NCI-H2107 (cell line): ENCODE measurements at regions not wholly inside any gene's neighbourhood (a gene's known extent, or its start where the extent isn't known, plus 50 kb on each side); places are given as distances from the start of the nearest gene placed in this dataset.

Experiments
- DNase-seq: peaks from one replicate; lab custom pipeline; 2025; lab: John Stamatoyannopoulos, UW

GRCh38 chr4:11183356-11183740, 245.3 kb downstream of the HS3ST1 start:
- DNase-seq: no peak

GRCh38 chr4:11182586-11183355, 245.9 kb downstream of the HS3ST1 start:
- DNase-seq: no peak

- no peak for DNase-seq
Measured at GRCh38 chr4:11182031-11182430, 246.7 kb downstream of the HS3ST1 start.

- no peak for DNase-seq
Measured at GRCh38 chr4:11179796-11180195, 248.9 kb downstream of the HS3ST1 start.

- DNase-seq: no peak
Measured at GRCh38 chr4:11178433-11178832, 250.3 kb downstream of the HS3ST1 start.

GRCh38 chr4:11175374-11175773, 253.3 kb downstream of the HS3ST1 start:
- DNase-seq: no peak

GRCh38 chr4:11166606-11167005, 262.1 kb downstream of the HS3ST1 start:
- no peak for DNase-seq

GRCh38 chr4:11166034-11166433, 262.7 kb downstream of the HS3ST1 start:
- no peak for DNase-seq

- no peak for DNase-seq
Measured at GRCh38 chr4:11165052-11165451, 263.6 kb downstream of the HS3ST1 start.

- DNase-seq: no peak
Measured at GRCh38 chr4:11160288-11160687, 268.4 kb downstream of the HS3ST1 start.

GRCh38 chr4:11158971-11159370, 269.7 kb downstream of the HS3ST1 start:
- no peak for DNase-seq

- DNase-seq: no peak
Measured at GRCh38 chr4:11155208-11155867, 273.4 kb downstream of the HS3ST1 start.

- no peak for DNase-seq
Measured at GRCh38 chr4:11153171-11153750, 275.4 kb downstream of the HS3ST1 start.

GRCh38 chr4:11152684-11153083, 276.0 kb downstream of the HS3ST1 start:
- no peak for DNase-seq

GRCh38 chr4:11151500-11151899, 277.2 kb downstream of the HS3ST1 start:
- DNase-seq: no peak

- DNase-seq: no peak
Measured at GRCh38 chr4:11149612-11150259, 279.0 kb downstream of the HS3ST1 start.

- no peak for DNase-seq
Measured at GRCh38 chr4:11139871-11140270, 288.8 kb downstream of the HS3ST1 start.

GRCh38 chr4:11138964-11139363, 289.7 kb downstream of the HS3ST1 start:
- DNase-seq: no peak

GRCh38 chr4:11134705-11135104, 294.0 kb downstream of the HS3ST1 start:
- DNase-seq: no peak

- DNase-seq: no peak
Measured at GRCh38 chr4:11133868-11134267, 294.8 kb downstream of the HS3ST1 start.

GRCh38 chr4:11132478-11132877, 296.2 kb downstream of the HS3ST1 start:
- DNase-seq: no peak

- DNase-seq: no peak
Measured at GRCh38 chr4:11131491-11131890, 297.2 kb downstream of the HS3ST1 start.
